22Rv1 (cell line): ENCODE measurements at regions not wholly inside any gene's neighbourhood (a gene's known extent, or its start where the extent isn't known, plus 50 kb on each side); places are given as distances from the start of the nearest gene placed in this dataset.

Experiments used
- CTCF ChIP-seq: fragments of 450-650 bp; IDR thresholded peaks from 2 replicates; pipeline ENCODE4 v1.5.1; 2017; ENCODE audit warnings: mild to moderate bottlenecking
- ZFX ChIP-seq: fragments of 450-650 bp; IDR thresholded peaks from 2 replicates; pipeline ENCODE4 v1.6.1; 2017; ENCODE audit warnings: antibody characterized with exemption, borderline replicate concordance

- TF ChIP-seq CTCF (no peak), ZFX (no peak)
Measured at GRCh38 chr2:128380061-128380889, 61.6 kb upstream of the HS6ST1 start.
